Effector memory CD8-positive, alpha-beta T cell (primary cell): ENCODE measurements at regions not wholly inside any gene's neighbourhood (a gene's known extent, or its start where the extent isn't known, plus 50 kb on each side); places are given as distances from the start of the nearest gene placed in this dataset.

ENCODE experiments used
- ATAC-seq: fragments of 150-1000 bp; cut with Tn5 transposase; replicated peaks from 2 replicates; pipeline ENCODE4 v1.10.0; 2021; ENCODE audit warnings: mild to moderate bottlenecking, moderate library complexity
- DNase-seq, 3 experiments: peaks; one replicate each; pipeline ENCODE4 v3.0.0; 2021
- H3K27ac Mint-ChIP-seq, 2 donors: one replicate each; pipeline ENCODE4 v1.8.0; 2022; ENCODE audit warnings: mild to moderate bottlenecking in 2 of 2, mixed read lengths in 2 of 2, moderate library complexity in 2 of 2
- H3K27me3 Mint-ChIP-seq, 2 donors: one replicate each; pipeline ENCODE4 v1.8.0; 2022; ENCODE audit warnings: mixed read lengths in 2 of 2
- H3K36me3 Mint-ChIP-seq: one replicate; pipeline ENCODE4 v1.8.0; 2022; ENCODE audit warnings: mild to moderate bottlenecking, moderate library complexity, mixed read lengths; ENCODE audit not compliant: insufficient read depth
- H3K4me1 Mint-ChIP-seq, 2 donors: one replicate each; pipeline ENCODE4 v1.8.0; 2022; ENCODE audit warnings: low read depth in 2 of 2, mixed read lengths in 2 of 2
- H3K4me3 Mint-ChIP-seq, 2 donors: one replicate each; pipeline ENCODE4 v1.8.0; 2022; ENCODE audit warnings: mild to moderate bottlenecking in 2 of 2, mixed read lengths in 2 of 2, moderate library complexity in 2 of 2
- H3K9me3 Mint-ChIP-seq, 2 donors: one replicate each; pipeline ENCODE4 v1.8.0; 2022; ENCODE audit warnings: mixed read lengths in 2 of 2

- no peak overlapping the region for H3K4me3 Mint-ChIP-seq
- H3K4me1 Mint-ChIP-seq, result no peaks in the 10 kb centered on the region
- no peaks in the 10 kb centered on the region for H3K36me3 Mint-ChIP-seq
- ATAC-seq (no peak), DNase-seq (no peak)
- H3K27me3 Mint-ChIP-seq, result no peaks in the 10 kb centered on the region
- no peaks in the 10 kb centered on the region for H3K9me3 Mint-ChIP-seq
- no peak overlapping the region for H3K27ac Mint-ChIP-seq
These were observed 123.5 kb upstream of the NDP start for GRCh38 chrX:44096666-44097065.

GRCh38 chrX:44094821-44095530 is 121.8 kb upstream of the NDP start:
- ATAC-seq, result no peak
- Mint-ChIP-seq H3K27me3 (no peaks in the 10 kb centered on the region), H3K9me3 (no peaks in the 10 kb centered on the region), H3K27ac (no peak overlapping the region), H3K4me3 (no peak overlapping the region), H3K4me1 (no peaks in the 10 kb centered on the region), H3K36me3 (no peaks in the 10 kb centered on the region)
- no peak for DNase-seq

DNA sequence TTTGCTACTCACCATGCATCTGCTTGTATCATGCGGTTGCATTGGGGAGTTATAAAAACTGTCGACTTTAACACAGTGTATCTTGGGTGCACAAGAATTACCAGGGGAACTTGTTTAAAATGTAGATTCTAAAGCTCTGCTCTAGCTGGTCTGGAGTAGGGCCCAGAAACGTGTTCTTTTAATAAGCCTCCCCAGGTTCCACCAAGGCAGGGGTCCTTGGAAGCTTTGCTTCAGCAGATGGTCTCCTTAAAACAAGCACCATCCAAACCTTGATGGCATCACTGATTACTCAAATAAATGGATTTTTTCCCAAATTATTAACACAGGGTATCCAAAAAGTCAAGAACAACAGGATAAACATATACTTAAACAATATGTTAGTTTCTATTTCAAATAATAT is 120.2 kb upstream of the NDP start:
- no peaks in the 10 kb centered on the region for H3K4me1 Mint-ChIP-seq
- no peaks in the 10 kb centered on the region for H3K36me3 Mint-ChIP-seq
- ATAC-seq (no peak), DNase-seq (no peak)
- no peak overlapping the region for H3K27ac Mint-ChIP-seq
- no peaks in the 10 kb centered on the region for H3K9me3 Mint-ChIP-seq
- H3K4me3 Mint-ChIP-seq, result no peak overlapping the region
- H3K27me3 Mint-ChIP-seq, result no peaks in the 10 kb centered on the region

GRCh38 chrX:44092778-44093177 is 119.6 kb upstream of the NDP start:
- Mint-ChIP-seq H3K27me3 (no peaks in the 10 kb centered on the region), H3K36me3 (no peaks in the 10 kb centered on the region), H3K4me3 (no peak overlapping the region)

DNA sequence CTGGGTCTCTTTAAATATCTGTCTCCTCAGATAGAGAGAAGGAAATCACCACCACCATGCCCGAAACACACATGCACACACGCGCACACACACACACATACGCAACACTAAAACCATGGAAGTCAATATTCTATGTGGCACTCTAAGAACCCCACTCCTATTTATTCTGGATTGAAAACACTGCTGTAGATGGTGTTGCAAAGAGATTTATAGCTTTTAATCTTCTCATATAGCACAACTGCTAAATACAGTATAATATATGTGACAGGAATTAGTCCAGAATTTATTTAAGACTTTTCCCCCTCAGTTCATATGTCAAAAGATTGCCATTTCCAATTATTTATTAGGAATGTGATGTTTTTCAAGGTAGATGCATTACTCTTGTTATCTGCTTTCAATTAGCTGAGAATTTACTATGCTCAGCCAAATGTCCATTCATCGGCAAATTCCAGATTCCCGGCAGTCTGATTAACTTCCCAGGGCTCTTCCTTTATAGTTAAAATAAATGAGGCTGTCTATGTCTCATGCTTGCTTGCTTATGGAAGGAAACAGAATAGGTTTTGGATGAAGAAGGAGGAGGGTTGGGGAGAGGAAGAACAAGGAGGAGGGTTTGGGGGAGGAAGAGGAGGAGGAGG is 115.4 kb upstream of the NDP start:
- Mint-ChIP-seq H3K9me3 (no peaks in the 10 kb centered on the region), H3K4me1 (no peaks in the 10 kb centered on the region), H3K4me3 (no peak overlapping the region), H3K36me3 (no peaks in the 10 kb centered on the region), H3K27ac (no peak overlapping the region), H3K27me3 (no peaks in the 10 kb centered on the region)
- ATAC-seq, result no peak
- no peak for DNase-seq

More at GRCh38 chrX:44092778-44093177, 119.6 kb upstream of the NDP start:
- H3K4me1 Mint-ChIP-seq, result no peaks in the 10 kb centered on the region
- ATAC-seq (no peak), DNase-seq (no peak)
- H3K9me3 Mint-ChIP-seq, result no peaks in the 10 kb centered on the region
- no peak overlapping the region for H3K27ac Mint-ChIP-seq

DNA sequence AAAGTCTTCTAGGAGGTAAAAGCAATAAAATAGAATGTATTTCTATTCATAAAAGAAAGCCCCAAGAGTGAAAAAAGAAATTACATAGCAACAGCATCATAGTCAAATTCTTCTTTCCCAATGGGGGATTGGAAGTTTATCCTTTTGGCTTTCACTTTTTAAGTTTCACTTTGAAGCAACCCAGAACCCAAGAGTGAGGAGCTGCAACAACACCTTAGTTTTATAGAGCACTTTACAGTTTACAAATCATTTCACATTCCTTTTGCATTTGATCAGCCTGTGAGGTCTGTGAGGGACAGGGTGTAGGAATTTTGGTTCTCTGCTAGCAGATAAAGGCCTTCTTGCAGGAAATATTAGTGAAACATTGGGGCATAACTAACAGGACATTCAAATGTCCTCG is 112.0 kb upstream of the NDP start:
- Mint-ChIP-seq H3K36me3 (no peaks in the 10 kb centered on the region), H3K9me3 (no peaks in the 10 kb centered on the region), H3K27me3 (peaks cover 0 to 10% of the 10 kb centered on the region in 2 donors), H3K27ac (no peak overlapping the region), H3K4me1 (peaks cover 0 to 1% of the 10 kb centered on the region in 2 donors), H3K4me3 (no peak overlapping the region)
- ATAC-seq (no peak), DNase-seq (no peak)

- no peak overlapping the region for H3K27ac Mint-ChIP-seq
- no peak overlapping the region for H3K4me3 Mint-ChIP-seq
- H3K9me3 Mint-ChIP-seq, result no peaks in the 10 kb centered on the region
- no peak for ATAC-seq
- peaks cover 0 to 10% of the 10 kb centered on the region in 2 donors for H3K27me3 Mint-ChIP-seq
- H3K4me1 Mint-ChIP-seq, result peaks cover 0 to 1% of the 10 kb centered on the region in 2 donors
- H3K36me3 Mint-ChIP-seq, result no peaks in the 10 kb centered on the region
- DNase-seq, result no peak
These were observed 109.6 kb upstream of the NDP start for GRCh38 chrX:44082829-44083228.

GRCh38 chrX:44080083-44080482 is 106.9 kb upstream of the NDP start:
- no peak overlapping the region for H3K27ac Mint-ChIP-seq
- no peak for DNase-seq
- no peak for ATAC-seq
- peaks cover 0 to 10% of the 10 kb centered on the region in 2 donors for H3K27me3 Mint-ChIP-seq
- H3K9me3 Mint-ChIP-seq, result no peaks in the 10 kb centered on the region
- no peaks in the 10 kb centered on the region for H3K36me3 Mint-ChIP-seq
- H3K4me1 Mint-ChIP-seq, result peaks cover 1 to 6% of the 10 kb centered on the region in 2 donors
- H3K4me3 Mint-ChIP-seq, result no peak overlapping the region

GRCh38 chrX:44072631-44073030 is 99.4 kb upstream of the NDP start:
- DNase-seq, result no peak
- Mint-ChIP-seq H3K4me1 (peaks cover 0 to 6% of the 10 kb centered on the region in 2 donors), H3K4me3 (no peak overlapping the region), H3K27ac (no peak overlapping the region), H3K9me3 (no peaks in the 10 kb centered on the region), H3K27me3 (no peaks in the 10 kb centered on the region), H3K36me3 (no peaks in the 10 kb centered on the region)
- no peak for ATAC-seq

DNA sequence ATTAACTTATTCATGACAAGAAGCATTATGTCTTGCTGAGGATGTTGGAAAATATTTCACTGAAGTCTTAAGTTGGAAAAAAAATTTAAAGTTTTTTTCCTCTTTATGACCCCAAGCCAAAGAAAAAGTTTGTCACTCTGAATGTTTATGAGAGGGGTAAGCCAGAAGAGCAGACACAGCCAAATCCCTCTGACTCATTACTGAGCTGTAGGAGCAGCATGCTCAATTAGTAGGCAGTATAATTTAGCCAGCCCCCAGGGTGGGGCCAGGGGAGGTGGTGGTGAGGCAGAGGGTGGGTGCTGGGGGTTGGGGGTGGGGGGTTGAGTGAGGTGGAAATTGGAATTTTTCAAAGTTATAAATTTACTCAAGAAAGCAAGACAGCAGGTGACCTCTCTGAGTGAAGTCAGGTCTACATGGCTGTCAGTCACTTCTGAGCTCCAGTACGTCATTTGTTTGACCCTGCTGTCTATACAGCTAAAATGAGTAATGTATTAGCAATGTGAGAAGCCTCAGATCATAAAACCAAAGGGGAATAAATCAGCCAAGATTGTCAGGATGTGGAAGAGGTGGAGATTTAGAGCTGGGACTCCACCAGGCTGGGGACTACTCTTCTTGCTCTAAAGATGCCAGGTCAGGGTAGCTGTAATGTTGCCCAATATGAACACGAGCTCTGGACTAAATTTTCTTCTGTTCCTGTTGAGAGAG is 98.8 kb upstream of the NDP start:
- ATAC-seq (no peak), DNase-seq (no peak)
- Mint-ChIP-seq H3K36me3 (no peaks in the 10 kb centered on the region), H3K4me1 (peaks cover 0 to 6% of the 10 kb centered on the region in 2 donors), H3K4me3 (no peak overlapping the region), H3K9me3 (no peaks in the 10 kb centered on the region), H3K27me3 (no peaks in the 10 kb centered on the region), H3K27ac (no peak overlapping the region)

GRCh38 chrX:44071070-44071645 is 98.0 kb upstream of the NDP start:
- Mint-ChIP-seq H3K4me1 (peaks cover 0 to 4% of the 10 kb centered on the region in 2 donors), H3K27ac (peak overlapping the region in 1 of 2 donors; percentile 65), H3K9me3 (no peaks in the 10 kb centered on the region), H3K27me3 (no peaks in the 10 kb centered on the region), H3K4me3 (no peak overlapping the region), H3K36me3 (no peaks in the 10 kb centered on the region)
- no peak for DNase-seq
- no peak for ATAC-seq

DNA sequence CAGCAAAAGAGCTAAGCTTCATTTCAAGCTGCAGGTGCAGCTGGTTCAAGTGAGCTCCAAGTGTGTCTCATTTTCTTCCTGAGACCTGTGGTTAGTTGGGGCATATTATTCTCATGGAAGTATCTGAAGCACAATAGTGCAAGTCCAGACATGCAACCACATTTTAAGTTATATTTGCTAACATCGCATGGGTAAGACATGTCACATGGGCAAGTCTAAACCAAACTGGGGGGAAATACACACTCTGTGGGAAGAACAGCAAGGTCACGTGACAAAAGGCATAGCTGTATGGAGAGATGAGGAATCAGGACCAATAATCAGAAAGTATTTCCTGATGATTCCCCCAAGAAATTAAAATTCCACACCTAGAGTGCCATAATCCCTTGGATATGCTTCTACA is 94.9 kb upstream of the NDP start:
- DNase-seq (no peak), ATAC-seq (no peak)
- Mint-ChIP-seq H3K27me3 (no peaks in the 10 kb centered on the region), H3K27ac (no peak overlapping the region), H3K4me1 (no peaks in the 10 kb centered on the region), H3K36me3 (peaks cover 4% of the 10 kb centered on the region), H3K4me3 (no peak overlapping the region), H3K9me3 (no peaks in the 10 kb centered on the region)

DNA sequence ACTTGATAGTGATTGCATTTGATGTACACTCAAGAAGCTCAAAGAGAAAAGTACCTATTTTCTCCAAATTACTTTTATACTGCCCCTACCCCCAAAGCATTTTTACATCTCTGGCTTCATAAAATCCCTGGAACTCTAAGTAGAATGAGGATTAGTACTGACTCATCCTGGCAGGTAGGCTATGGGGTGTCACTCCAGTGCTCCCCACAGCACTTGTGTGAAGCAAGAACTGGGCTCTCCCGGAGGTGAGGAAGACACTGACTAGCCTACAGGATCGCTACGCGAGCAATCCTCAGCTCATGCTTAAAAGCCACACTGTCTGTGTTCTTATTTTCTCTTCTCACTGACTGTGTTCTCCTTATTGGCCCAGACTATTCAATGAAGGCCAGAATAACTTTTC is 90.4 kb upstream of the NDP start:
- H3K27me3 Mint-ChIP-seq, result no peaks in the 10 kb centered on the region
- ATAC-seq (no peak), DNase-seq (no peak)
- H3K36me3 Mint-ChIP-seq, result peaks cover 4% of the 10 kb centered on the region
- no peak overlapping the region for H3K27ac Mint-ChIP-seq
- no peaks in the 10 kb centered on the region for H3K4me1 Mint-ChIP-seq
- H3K4me3 Mint-ChIP-seq, result no peak overlapping the region
- H3K9me3 Mint-ChIP-seq, result no peaks in the 10 kb centered on the region

- peaks cover 4% of the 10 kb centered on the region for H3K36me3 Mint-ChIP-seq
- DNase-seq (no peak), ATAC-seq (no peak)
- H3K9me3 Mint-ChIP-seq, result no peaks in the 10 kb centered on the region
- H3K4me3 Mint-ChIP-seq, result no peak overlapping the region
- no peak overlapping the region for H3K27ac Mint-ChIP-seq
- H3K27me3 Mint-ChIP-seq, result no peaks in the 10 kb centered on the region
- no peaks in the 10 kb centered on the region for H3K4me1 Mint-ChIP-seq
These were observed 89.7 kb upstream of the NDP start for GRCh38 chrX:44062840-44063239.
